Activated naive CD4-positive, alpha-beta T cell treated with anti-CD3 and anti-CD28 coated beads for 36 hours (primary cell): ENCODE measurements at regions not wholly inside any gene's neighbourhood (a gene's known extent, or its start where the extent isn't known, plus 50 kb on each side); places are given as distances from the start of the nearest gene placed in this dataset.
A peak's percentile ranks its signal among the peaks of the same experiment; 100 is the strongest.

Experiments
- CTCF ChIA-PET: fragments of 350-600 bp; sonication (Branson Sonifier 250); formaldehyde crosslinking; loops from one replicate; lab custom pipeline; 2021; ENCODE audit warnings: antibody characterized with exemption; lab: Charles Lee
- DNase-seq: peaks from one replicate; pipeline ENCODE4 v3.0.0-alpha.2; 2020
- H3K27ac Mint-ChIP-seq: one replicate; pipeline ENCODE4 v1.8.0; 2021; ENCODE audit warnings: mild to moderate bottlenecking, mixed read lengths
- H3K27me3 Mint-ChIP-seq: one replicate; pipeline ENCODE4 v1.8.0; 2021; ENCODE audit warnings: low read depth, mixed read lengths
- H3K36me3 Mint-ChIP-seq: one replicate; pipeline ENCODE4 v1.8.0; 2021; ENCODE audit warnings: low read depth, mixed read lengths
- H3K4me1 Mint-ChIP-seq: one replicate; pipeline ENCODE4 v1.8.0; 2021; ENCODE audit warnings: low read depth, mixed read lengths
- H3K4me3 Mint-ChIP-seq: one replicate; pipeline ENCODE4 v1.8.0; 2021; ENCODE audit warnings: mild to moderate bottlenecking, moderate library complexity, mixed read lengths
- H3K9me3 Mint-ChIP-seq: one replicate; pipeline ENCODE4 v1.8.0; 2021; ENCODE audit warnings: mixed read lengths
- intact Hi-C: fragments of 100-400 bp; cut with micrococcal nuclease; formaldehyde crosslinking; loops from one replicate; pipeline ENCODE4 v1.15.1; 2023

DNA sequence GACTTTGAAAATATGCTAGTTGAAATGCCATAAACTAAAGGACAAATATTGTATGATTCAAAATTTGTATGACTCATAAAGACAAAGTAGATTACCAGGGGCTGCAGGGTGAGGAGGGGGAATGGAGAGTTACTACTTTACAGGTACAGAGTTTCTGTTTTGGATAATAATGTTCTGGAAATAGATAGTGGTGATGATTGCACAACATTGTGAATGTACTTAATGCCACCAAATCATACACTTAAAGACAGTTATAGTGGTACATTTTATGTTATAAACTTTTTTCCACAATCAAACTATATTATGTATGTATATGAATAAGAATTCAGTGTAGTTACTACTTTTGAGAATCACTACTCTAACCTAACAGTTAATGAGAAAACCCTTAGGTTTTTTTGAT, 368.1 kb downstream of the ZFHX3 start:
- H3K4me1 Mint-ChIP-seq = no peaks in the 10 kb centered on the region
- no peak overlapping the region for H3K27ac Mint-ChIP-seq
- DNase-seq = no peak
- intact Hi-C loops = no loop called here
- CTCF ChIA-PET = no interaction called here
- H3K4me3 Mint-ChIP-seq = no peak overlapping the region
- H3K9me3 Mint-ChIP-seq = peaks cover 4% of the 10 kb centered on the region
- no peaks in the 10 kb centered on the region for H3K36me3 Mint-ChIP-seq
- H3K27me3 Mint-ChIP-seq = no peaks in the 10 kb centered on the region

DNA sequence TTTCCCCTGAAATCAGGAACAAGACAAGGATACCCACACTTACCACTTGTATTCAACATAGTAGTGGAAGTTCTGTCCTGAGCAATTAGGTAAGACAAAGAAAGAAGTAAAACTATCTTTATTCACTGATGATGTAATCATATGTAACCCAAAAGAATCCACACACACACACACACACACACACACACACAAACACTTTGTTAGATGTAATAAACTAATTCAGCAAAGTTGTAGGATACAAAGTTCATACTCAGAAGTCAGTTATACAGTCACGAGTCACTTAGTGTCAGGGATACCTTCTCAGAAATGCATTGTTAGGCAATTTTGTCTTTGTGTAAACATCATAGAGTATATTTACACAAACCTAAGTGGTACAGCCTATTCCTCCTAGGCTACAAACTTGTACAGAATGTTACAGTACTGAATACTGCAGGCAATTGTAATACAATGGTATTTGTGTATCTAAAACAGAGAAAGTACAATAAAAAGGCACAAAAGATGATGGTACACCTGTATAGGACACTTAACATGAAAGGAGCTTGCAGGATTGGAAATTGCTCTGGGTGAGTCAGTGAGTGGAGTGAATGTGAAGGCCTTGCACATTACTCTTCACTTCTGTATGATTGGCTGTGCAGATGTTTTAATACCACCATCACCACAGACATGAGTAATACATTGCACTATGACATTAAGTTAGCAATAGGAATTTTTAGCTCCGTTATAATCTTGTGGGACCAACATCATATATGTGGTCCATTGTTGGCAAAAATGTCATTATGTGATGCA, 370.1 kb downstream of the ZFHX3 start:
- Mint-ChIP-seq H3K4me3 (no peak overlapping the region), H3K27me3 (no peaks in the 10 kb centered on the region), H3K4me1 (no peaks in the 10 kb centered on the region), H3K36me3 (no peaks in the 10 kb centered on the region), H3K9me3 (peaks cover 8% of the 10 kb centered on the region), H3K27ac (no peak overlapping the region)
- DNase-seq = no peak
- CTCF ChIA-PET = no interaction called here
- intact Hi-C loops = no loop called here

DNA sequence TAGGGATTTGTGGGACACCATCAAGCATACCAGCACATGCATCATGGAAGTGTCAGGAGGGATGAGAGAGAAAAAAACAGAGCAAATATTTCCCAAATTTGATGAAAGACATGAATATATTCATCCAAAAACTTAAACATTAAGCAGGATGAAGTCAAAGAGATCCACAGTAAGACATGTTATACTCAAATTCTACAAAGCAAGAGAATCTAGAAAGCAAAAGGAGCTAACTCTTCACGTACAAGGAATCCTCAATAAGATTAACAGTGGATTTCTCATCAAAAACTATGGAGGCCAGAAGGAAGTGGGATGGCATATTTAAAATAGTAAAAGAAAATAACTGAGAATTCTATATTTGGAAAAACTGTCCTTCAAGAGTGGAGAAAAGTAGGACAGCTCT, 374.8 kb downstream of the ZFHX3 start:
- H3K36me3 Mint-ChIP-seq = peaks cover 19% of the 10 kb centered on the region
- intact Hi-C loops = no loop called here
- H3K4me3 Mint-ChIP-seq = no peak overlapping the region
- H3K9me3 Mint-ChIP-seq = peaks cover 24% of the 10 kb centered on the region
- H3K27me3 Mint-ChIP-seq = no peaks in the 10 kb centered on the region
- DNase-seq = no peak
- no peak overlapping the region for H3K27ac Mint-ChIP-seq
- CTCF ChIA-PET = interaction anchor here (0.7 kb wide), 1 partner anchor 42 kb away, joined by 4 read pairs; no protein-coding TSS in a partner anchor
- no peaks in the 10 kb centered on the region for H3K4me1 Mint-ChIP-seq

DNA sequence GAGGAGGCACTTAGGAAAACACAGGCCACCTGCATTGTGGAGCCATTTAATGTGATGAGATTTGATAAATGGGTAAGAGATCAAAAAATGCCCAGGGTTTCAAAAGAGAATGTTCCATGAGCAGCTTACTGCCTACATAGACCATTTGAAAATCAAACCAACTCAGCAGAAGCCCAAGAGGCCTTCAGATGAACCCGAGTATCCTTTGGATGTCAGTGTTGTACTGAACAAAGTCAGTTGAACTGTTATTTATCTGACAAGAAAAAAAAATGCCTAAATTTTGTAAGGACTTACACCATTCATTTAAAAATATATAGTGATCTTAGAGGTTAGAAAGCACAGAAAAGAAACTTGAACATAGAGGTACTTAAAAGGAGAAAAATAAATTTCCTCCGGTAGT, 381.7 kb downstream of the ZFHX3 start:
- Mint-ChIP-seq H3K36me3 (peaks cover 10% of the 10 kb centered on the region), H3K4me3 (no peak overlapping the region), H3K27me3 (no peaks in the 10 kb centered on the region), H3K4me1 (peaks cover 9% of the 10 kb centered on the region), H3K9me3 (peaks cover 7% of the 10 kb centered on the region), H3K27ac (no peak overlapping the region)
- CTCF ChIA-PET = no interaction called here
- intact Hi-C loops = loop anchor here (5.0 kb wide), 1 partner anchor 396 kb away; no protein-coding TSS in a partner anchor
- DNase-seq = no peak

DNA sequence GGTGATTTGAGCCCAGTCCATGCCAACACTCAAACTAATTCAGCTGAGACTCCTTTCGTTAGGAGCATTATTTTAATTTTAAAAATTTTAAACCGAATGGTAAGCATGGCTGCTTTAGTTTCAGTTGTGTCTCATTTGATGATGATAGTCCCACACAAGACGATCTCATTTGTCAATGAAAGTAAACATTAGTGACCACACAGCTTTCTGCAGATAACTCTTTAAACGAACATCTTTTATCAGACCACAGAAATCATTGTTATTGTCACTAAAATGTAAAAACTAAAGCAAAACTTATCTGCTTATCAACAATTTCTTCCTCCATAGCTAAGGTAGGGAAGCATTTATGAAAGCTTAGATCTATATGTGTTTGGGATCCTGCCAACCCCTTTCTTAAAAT, 382.2 kb downstream of the ZFHX3 start:
- Mint-ChIP-seq H3K27ac (peak overlapping the region; percentile 95), H3K27me3 (no peaks in the 10 kb centered on the region), H3K9me3 (peaks cover 5% of the 10 kb centered on the region), H3K4me3 (peak overlapping the region; percentile 100), H3K4me1 (peaks cover 9% of the 10 kb centered on the region), H3K36me3 (peaks cover 7% of the 10 kb centered on the region)
- CTCF ChIA-PET = no interaction called here
- intact Hi-C loops = loop anchor here (1.0 to 5.0 kb wide), 6 partner anchors 122 to 1631 kb away; partner anchors contain the start of genes DHODH, DHX38, PSMD7 and TXNL4B
- no peak for DNase-seq

DNA sequence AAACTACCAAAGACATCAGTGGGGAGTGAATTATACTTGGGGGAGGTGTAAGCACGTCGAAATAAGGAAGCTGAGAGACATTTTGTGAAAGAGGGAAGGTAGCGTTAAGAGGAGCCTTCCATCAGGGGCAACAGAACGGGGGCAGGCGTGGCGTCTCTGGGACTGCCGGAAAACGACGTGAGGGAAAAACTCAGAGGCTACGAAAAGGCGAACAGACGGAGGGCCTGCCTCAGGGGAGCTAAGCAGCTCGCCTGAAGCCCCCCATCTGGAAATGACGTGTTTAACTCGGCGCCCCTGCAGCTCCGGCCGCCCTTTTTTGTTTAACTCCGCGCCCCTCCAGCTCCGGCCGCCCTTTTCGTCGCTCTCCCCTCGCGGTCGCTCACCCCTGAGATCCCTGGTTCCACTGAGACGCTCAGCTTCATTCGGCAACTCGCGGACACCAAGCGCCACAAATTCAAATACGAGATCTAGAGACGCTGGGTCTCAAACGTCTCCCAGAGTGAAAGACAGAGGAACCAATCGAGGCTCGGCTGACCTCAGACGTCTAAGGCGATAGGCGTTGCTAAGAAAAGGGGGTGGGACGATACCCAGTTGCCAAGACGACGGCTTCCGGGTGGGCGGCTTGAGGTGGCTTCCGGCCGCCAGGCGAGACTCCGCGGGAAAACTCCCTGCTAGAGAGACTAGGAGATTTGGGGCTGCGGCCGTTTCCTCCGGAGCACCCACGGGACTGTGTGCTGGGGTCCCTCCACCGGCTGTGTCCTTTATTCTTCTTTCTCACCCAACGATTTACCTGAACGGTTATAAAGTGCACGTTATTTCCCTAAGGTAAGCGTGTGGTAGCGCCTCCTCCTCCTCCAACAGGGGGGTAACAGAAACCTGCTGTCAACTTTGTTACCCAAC, 383.2 kb downstream of the ZFHX3 start:
- H3K27me3 Mint-ChIP-seq = no peaks in the 10 kb centered on the region
- intact Hi-C loops = loop anchor here (1.0 to 5.0 kb wide), 6 partner anchors 123 to 1632 kb away; partner anchors contain the start of genes DHODH, DHX38, PSMD7 and TXNL4B
- peaks cover 9% of the 10 kb centered on the region for H3K4me1 Mint-ChIP-seq
- peak; percentile 98 for DNase-seq
- H3K36me3 Mint-ChIP-seq = peaks cover 6% of the 10 kb centered on the region
- CTCF ChIA-PET = no interaction called here
- H3K4me3 Mint-ChIP-seq = peak overlapping the region; percentile 100
- peak overlapping the region; percentile 95 for H3K27ac Mint-ChIP-seq
- H3K9me3 Mint-ChIP-seq = peaks cover 5% of the 10 kb centered on the region

DNA sequence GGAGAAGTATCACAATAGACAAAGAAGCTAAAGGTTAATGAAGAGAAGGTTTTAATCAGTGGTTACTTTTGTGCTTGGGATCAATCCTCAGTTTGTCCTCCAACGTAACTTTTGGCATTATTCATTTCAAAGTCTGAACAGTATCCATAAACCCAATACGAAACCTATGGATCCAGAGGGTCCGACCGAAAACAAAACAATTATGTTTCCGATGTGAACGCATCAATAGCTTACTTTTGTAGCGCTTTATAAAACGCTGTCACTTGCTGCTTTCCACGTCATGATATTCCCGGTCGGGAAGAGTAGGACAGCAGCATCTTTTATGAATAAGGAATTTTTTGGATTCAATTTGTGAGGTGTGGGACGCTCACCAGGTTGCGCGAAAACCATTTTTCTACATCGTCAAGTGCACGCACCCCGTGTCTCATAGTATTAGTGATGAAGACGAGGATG, 383.8 kb downstream of the ZFHX3 start:
- Mint-ChIP-seq H3K27ac (peak overlapping the region; percentile 95), H3K4me3 (peak overlapping the region; percentile 100), H3K9me3 (peaks cover 3% of the 10 kb centered on the region), H3K4me1 (peaks cover 9% of the 10 kb centered on the region), H3K36me3 (peaks cover 4% of the 10 kb centered on the region), H3K27me3 (peaks cover 5% of the 10 kb centered on the region)
- no peak for DNase-seq
- intact Hi-C loops = no loop called here
- CTCF ChIA-PET = no interaction called here

DNA sequence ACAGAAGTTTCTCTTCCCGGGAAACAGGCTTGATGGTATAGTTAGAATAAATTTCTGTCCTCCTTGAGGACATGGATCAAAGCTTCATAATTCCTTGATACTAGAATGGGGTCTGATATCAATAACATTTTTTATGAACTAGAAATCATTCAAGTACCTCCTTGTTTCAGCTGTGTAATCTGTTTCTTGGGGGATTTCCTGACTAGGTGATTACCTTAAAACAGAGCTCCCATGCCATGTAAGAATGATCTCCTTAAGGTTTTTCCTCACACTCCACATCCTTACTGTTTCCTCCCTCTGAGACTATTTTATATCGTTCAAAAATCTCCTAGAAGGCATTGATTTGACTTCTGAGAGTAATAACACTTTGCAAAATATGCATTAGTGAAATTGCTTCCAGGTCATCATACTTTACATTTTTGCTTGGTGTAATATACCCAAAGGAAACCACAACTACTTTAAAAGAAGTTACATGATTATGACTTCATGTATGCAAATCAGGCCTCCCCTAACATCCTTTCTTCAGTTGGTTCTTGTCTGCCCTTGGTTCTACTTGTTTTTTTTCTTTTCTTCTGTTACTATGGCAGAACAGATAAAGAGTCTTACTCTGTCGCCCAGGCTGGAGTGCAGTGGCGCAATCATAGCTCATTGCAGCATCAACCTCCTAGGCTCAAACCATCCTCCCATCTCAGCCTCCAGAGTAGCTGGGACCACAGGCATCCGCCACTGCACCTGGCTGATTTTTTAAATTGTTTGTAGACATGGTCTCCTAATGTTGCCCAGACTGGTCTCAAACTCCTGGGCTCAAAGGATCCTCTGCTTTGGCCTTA, 388.8 kb downstream of the ZFHX3 start:
- Mint-ChIP-seq H3K4me3 (no peak overlapping the region), H3K36me3 (peaks cover 1% of the 10 kb centered on the region), H3K4me1 (peaks cover 10% of the 10 kb centered on the region), H3K27ac (no peak overlapping the region), H3K9me3 (peaks cover 2% of the 10 kb centered on the region), H3K27me3 (peaks cover 8% of the 10 kb centered on the region)
- intact Hi-C loops = no loop called here
- CTCF ChIA-PET = interaction anchor here (0.6 kb wide), 1 partner anchor 277 kb away, joined by 3 read pairs; no protein-coding TSS in a partner anchor
- DNase-seq = no peak

DNA sequence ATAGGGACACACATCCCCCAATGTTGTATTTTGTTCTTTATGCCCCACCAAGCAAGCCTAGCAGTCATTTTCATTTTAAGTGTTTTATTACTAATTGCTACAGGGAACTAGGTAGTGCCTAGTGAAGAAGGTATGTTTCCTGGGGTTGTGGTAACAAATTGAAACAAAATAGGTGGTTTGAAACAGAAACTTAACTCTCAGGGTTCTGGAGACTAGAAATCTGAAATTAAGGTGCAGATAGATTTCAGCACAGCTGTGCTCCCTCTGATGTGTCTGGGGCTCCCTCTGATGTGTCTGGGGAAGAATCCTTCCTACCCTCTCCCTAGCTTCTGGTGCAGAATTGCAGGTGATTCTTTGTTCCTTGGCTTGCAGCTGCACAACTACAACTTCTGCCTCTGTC, 390.1 kb downstream of the ZFHX3 start:
- Mint-ChIP-seq H3K4me1 (peaks cover 5% of the 10 kb centered on the region), H3K36me3 (peaks cover 1% of the 10 kb centered on the region), H3K27me3 (peaks cover 8% of the 10 kb centered on the region), H3K4me3 (no peak overlapping the region), H3K27ac (no peak overlapping the region), H3K9me3 (peaks cover 3% of the 10 kb centered on the region)
- no peak for DNase-seq
- CTCF ChIA-PET = no interaction called here
- intact Hi-C loops = no loop called here

DNA sequence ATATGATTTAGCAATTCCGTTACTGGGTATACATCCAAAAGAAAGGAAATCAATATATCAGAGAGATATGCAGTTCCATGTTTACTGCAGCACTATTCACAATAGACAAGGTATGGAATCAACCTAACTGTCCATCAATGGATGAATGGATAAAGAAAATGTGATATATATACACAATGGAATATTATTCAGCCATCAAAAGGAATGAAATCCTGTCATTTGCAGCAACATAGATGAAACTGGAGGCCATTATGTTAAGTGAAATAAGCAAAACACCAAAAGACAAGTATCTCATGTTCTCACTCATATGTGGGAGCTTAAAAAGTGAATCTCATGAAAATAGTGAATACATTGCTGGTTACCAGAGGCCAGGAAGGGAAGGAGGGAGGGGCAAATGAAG, 390.8 kb downstream of the ZFHX3 start:
- CTCF ChIA-PET = interaction anchor here (0.6 kb wide), 1 partner anchor 1827 kb away, joined by 3 read pairs; no protein-coding TSS in a partner anchor

DNA sequence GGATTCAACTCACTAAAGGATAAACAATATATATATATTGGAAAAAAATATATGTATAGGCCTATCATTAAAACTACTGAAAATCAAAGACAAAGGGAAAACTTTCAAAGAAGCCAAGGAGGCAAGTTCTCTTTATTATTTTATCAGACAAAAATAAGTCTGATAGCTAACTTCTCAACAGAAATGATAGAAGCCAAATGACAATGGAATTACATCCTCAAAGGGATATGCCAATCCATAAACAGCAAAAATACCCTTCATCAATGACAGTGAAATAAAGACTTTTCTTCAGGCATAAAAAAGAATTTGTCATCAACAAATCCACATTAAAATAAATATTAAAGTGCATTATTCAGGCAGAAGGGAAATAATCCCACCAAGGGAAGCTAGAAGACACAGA, 393.4 kb downstream of the ZFHX3 start:
- Mint-ChIP-seq H3K27ac (no peak overlapping the region), H3K36me3 (peaks cover 4% of the 10 kb centered on the region), H3K9me3 (peaks cover 8% of the 10 kb centered on the region), H3K27me3 (peaks cover 8% of the 10 kb centered on the region), H3K4me3 (no peak overlapping the region), H3K4me1 (peaks cover 5% of the 10 kb centered on the region)
- intact Hi-C loops = no loop called here
- DNase-seq = no peak
- CTCF ChIA-PET = no interaction called here

More for the DNA sequence above, 390.8 kb downstream of the ZFHX3 start:
- Mint-ChIP-seq H3K4me1 (peaks cover 5% of the 10 kb centered on the region), H3K9me3 (peaks cover 7% of the 10 kb centered on the region), H3K4me3 (no peak overlapping the region), H3K27ac (no peak overlapping the region), H3K27me3 (peaks cover 8% of the 10 kb centered on the region), H3K36me3 (peaks cover 5% of the 10 kb centered on the region)
- no peak for DNase-seq
- intact Hi-C loops = no loop called here
